Activated T-helper 1 cell treated with Interleukin-2 at 50 U/mL for 16 hours (primary cell): ENCODE measurements at regions not wholly inside any gene's neighbourhood (a gene's known extent, or its start where the extent isn't known, plus 50 kb on each side); places are given as distances from the start of the nearest gene placed in this dataset.
A peak's percentile ranks its signal among the peaks of the same experiment; 100 is the strongest.

Source experiments
- DNase-seq: peaks from one replicate; pipeline ENCODE4 v3.0.0-alpha.2; 2020; ENCODE audit warnings: low read depth

GRCh38 chr15:70301396-70301795 is 203.7 kb upstream of the TLE3 start:
- DNase-seq: no peak

GRCh38 chr15:70299931-70300869 is 202.5 kb upstream of the TLE3 start:
- DNase-seq: peak; percentile 63

- DNase-seq: no peak
These were observed 199.8 kb upstream of the TLE3 start for GRCh38 chr15:70297465-70298058.

GRCh38 chr15:70294731-70295305 is 197.1 kb upstream of the TLE3 start:
- DNase-seq: no peak

GRCh38 chr15:70293591-70294470 is 196.1 kb upstream of the TLE3 start:
- DNase-seq: no peak

- no peak for DNase-seq
These were observed 195.4 kb upstream of the TLE3 start for GRCh38 chr15:70293138-70293537.

GRCh38 chr15:70292076-70292760 is 194.5 kb upstream of the TLE3 start:
- no peak for DNase-seq

- DNase-seq: no peak
These were observed 193.8 kb upstream of the TLE3 start for GRCh38 chr15:70291305-70292075.

GRCh38 chr15:70290708-70291107 is 193.0 kb upstream of the TLE3 start:
- no peak for DNase-seq

GRCh38 chr15:70289191-70289955 is 191.7 kb upstream of the TLE3 start:
- no peak for DNase-seq

GRCh38 chr15:70286113-70286806 is 188.5 kb upstream of the TLE3 start:
- no peak for DNase-seq

GRCh38 chr15:70284438-70285214 is 186.9 kb upstream of the TLE3 start:
- DNase-seq: no peak

GRCh38 chr15:70283511-70283910 is 185.8 kb upstream of the TLE3 start:
- DNase-seq: no peak

- DNase-seq: no peak
These were observed 184.1 kb upstream of the TLE3 start for GRCh38 chr15:70281811-70282307.

- no peak for DNase-seq
These were observed 183.6 kb upstream of the TLE3 start for GRCh38 chr15:70281261-70281810.

- no peak for DNase-seq
These were observed 183.1 kb upstream of the TLE3 start for GRCh38 chr15:70280781-70281180.

GRCh38 chr15:70279096-70279495 is 181.4 kb upstream of the TLE3 start:
- no peak for DNase-seq

- no peak for DNase-seq
These were observed 180.9 kb upstream of the TLE3 start for GRCh38 chr15:70278644-70279043.
